AG04449 (cell line): ENCODE measurements at regions not wholly inside any gene's neighbourhood (a gene's known extent, or its start where the extent isn't known, plus 50 kb on each side); places are given as distances from the start of the nearest gene placed in this dataset.

Experiments used
- CTCF ChIA-PET: fragments of 350-600 bp; formaldehyde crosslinking; extraction: SDS; loops from one replicate; lab custom pipeline; 2021; ENCODE audit warnings: antibody characterized with exemption; lab: Yijun Ruan, JAX
- POLR2A ChIA-PET: fragments of 400-600, 350-600 bp; formaldehyde crosslinking; extraction: SDS; loops from one replicate; lab custom pipeline; 2020; ENCODE audit warnings: antibody characterized with exemption, inconsistent platforms; lab: Yijun Ruan, JAX
- DNase-seq: peaks from one replicate; pipeline ENCODE4 v3.0.0-alpha.2; 2010; ENCODE audit warnings: low read depth, low spot score
- H3K4me3 ChIP-seq: 2 replicates; pipeline ENCODE4 v1.5.1; 2011; ENCODE audit warnings: low read depth, mild to moderate bottlenecking, control low read depth, low read length
- TF ChIP-seq, protein P1 (sequence below): IDR thresholded peaks from one replicate; pipeline ENCODE4 v1.5.1; 2011; ENCODE audit warnings: mild to moderate bottlenecking, moderate library complexity, low read length, control low read depth, inconsistent platforms; ENCODE audit not compliant: insufficient read depth; ENCODE audit errors: missing control alignments

DNA sequence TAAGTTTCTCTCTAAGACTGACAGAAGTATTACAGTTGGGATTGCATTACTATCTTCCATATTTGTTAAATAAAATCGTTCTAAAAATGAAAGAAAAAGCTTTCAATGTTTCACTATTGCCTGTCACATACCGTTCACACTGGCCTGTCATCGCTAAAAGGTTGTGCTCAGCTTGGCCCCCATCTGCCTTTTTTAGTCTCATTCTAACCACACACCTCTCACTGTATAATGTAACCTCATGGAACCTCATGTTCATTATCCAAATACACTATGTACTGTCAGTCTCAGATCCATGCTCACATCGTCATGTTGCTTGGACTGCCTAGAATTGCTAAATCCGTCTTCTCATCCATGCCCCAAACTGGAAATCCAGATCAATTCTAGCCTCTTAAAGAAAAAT is 637.8 kb upstream of the ROBO1 start:
- CTCF ChIA-PET = no interaction called here
- TF ChIP-seq, protein P1, sequence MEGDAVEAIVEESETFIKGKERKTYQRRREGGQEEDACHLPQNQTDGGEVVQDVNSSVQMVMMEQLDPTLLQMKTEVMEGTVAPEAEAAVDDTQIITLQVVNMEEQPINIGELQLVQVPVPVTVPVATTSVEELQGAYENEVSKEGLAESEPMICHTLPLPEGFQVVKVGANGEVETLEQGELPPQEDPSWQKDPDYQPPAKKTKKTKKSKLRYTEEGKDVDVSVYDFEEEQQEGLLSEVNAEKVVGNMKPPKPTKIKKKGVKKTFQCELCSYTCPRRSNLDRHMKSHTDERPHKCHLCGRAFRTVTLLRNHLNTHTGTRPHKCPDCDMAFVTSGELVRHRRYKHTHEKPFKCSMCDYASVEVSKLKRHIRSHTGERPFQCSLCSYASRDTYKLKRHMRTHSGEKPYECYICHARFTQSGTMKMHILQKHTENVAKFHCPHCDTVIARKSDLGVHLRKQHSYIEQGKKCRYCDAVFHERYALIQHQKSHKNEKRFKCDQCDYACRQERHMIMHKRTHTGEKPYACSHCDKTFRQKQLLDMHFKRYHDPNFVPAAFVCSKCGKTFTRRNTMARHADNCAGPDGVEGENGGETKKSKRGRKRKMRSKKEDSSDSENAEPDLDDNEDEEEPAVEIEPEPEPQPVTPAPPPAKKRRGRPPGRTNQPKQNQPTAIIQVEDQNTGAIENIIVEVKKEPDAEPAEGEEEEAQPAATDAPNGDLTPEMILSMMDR = no peak
- no peak overlapping the region for H3K4me3 ChIP-seq
- POLR2A ChIA-PET = no interaction called here
- no peak for DNase-seq

DNA sequence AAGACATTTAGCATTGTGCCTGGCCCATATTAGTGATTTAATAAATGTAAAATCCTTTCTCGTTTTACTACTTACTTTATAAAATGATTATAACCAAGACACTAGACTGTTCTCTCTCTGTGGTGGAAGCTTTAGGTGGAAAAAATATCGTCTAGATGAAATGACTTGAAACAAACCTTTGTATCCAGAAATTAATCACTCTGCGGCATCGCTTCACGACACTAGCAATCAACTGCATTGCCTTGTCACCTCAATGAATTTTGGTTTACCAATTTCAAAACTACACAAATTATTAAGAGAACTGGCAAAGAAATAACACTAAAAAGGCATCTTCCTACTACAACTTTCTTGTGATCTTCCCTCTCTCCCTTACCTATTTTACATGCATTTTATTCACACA is 627.2 kb upstream of the ROBO1 start:
- ChIA-PET POLR2A (no interaction called here), CTCF (no interaction called here)
- TF ChIP-seq, protein P1 = no peak
- no peak for DNase-seq
- H3K4me3 ChIP-seq = no peak overlapping the region

DNA sequence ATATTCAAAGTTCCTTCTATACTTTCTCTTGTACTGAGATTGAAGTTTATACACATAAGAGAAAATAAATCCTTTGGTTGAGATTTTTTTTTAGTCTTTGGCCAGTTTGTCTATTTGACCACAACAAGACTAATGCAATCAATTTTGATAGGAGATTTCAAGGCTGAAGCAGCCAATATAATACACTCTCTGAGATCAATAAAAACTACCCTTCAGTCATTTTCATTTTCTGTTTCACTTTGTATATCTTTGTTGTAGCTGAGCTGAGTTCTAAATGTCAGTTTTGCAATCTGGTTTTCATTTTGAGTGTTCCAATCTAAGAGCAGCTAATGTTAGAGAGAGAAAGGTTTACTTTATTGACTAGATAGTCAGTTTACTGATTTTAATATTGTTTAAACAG is 623.8 kb upstream of the ROBO1 start:
- ChIA-PET CTCF (no interaction called here), POLR2A (no interaction called here)
- H3K4me3 ChIP-seq = no peak overlapping the region
- no peak for DNase-seq
- TF ChIP-seq, protein P1 = no peak

DNA sequence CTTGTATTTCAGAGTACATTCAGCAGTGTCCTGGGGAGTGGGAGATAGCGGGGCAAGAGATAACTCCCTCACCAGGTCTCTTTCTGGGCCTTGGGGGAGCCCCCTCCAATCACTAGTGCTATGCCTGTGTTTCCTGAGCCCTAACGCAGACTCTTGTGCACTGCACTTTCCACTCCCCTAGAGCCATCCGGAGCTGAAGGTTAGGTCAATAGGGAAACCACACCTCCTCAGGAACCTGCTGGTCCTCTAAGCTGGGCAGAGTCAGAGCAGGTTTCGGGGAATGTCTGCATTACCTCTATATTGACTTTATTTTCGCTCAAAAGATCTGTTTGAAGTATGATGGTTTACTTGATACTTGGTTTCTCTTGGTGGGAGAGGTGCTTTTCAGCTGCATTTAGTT is 617.0 kb upstream of the ROBO1 start:
- ChIA-PET POLR2A (no interaction called here), CTCF (no interaction called here)
- TF ChIP-seq, protein P1 = no peak
- H3K4me3 ChIP-seq = no peak overlapping the region
- DNase-seq = no peak

DNA sequence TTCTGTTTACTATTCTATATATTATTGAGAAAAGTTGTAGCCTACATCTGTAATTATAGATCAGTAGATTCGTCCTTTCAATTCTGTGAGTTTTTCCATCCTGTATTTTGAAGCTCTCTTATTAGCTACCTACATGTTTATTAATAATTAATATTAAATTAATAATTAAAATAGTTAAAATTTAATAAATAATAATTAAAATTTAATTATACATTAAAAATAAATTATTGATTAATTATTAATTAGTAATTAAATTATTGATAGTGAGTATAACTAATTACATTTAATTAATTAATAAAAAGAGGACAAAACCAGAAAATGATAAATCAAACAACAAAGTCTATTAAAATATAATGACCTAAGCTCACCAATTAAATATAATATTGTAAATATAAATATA is 606.6 kb upstream of the ROBO1 start:
- POLR2A ChIA-PET = no interaction called here

DNA sequence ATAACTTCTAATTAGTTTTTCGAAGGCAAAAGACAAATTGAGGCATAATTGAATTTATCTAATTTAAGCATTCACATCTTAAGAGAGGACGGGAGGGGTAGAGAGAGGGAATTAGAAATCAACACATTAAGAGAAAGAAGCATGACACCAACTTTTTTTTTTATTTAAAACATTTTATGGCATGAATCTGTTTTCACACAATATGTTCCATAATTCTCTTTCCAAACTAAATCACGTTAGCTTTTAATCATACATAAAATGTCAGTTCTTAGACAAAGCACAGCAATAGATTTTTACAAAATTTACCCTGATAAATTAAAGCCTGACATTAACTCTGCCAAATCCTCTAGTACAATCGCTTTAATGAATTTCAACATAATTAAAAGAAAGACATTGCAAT is 600.8 kb upstream of the ROBO1 start:
- no peak overlapping the region for H3K4me3 ChIP-seq
- TF ChIP-seq, protein P1 = no peak
- no peak for DNase-seq
- ChIA-PET CTCF (no interaction called here), POLR2A (no interaction called here)

More for the DNA sequence above, 606.6 kb upstream of the ROBO1 start:
- DNase-seq = no peak
- TF ChIP-seq, protein P1 = no peak
- CTCF ChIA-PET = no interaction called here
- H3K4me3 ChIP-seq = no peak overlapping the region
